ENCODE measurements at regions not wholly inside any gene's neighbourhood (a gene's known extent, or its start where the extent isn't known, plus 50 kb on each side); places are given as distances from the start of the nearest gene placed in this dataset.

DNA sequence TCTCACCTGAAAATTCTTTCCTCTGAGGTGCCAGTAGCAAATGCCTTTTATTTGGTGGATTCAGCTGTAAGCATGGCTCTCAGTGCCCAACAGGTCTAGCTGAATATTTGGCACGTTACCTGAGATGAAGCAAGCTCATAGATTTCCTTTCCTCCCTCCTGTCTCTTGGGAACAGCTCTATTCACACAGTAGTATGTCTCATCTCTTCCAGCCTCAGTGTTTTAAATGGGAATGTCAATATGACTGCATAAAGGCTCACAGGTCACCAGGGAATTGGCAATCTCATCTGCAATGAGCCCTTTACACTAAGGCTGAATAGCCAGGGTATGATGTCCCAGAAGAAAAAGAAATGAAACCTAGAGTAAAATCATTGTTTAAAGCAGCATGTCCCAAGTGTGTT is 733.5 kb downstream of the NTRK3 start:
- 46 to 65% (median 48%) methylated on average over 1 of the region's 1 CpG for WGBS, 3 donors
- Histone ChIP-seq H3K27ac (ENCODE audit: low read depth in 1 of 3, low read length in 2 of 3) (no peak overlapping the region), H3K9me3 (ENCODE audit: control insufficient read depth in 2 of 2, insufficient read depth in 1 of 2, low read depth in 1 of 2, low read length in 1 of 2) (peaks cover 0 to 4% of the 10 kb centered on the region in 2 donors), H3K27me3 (ENCODE audit: control insufficient read depth in 3 of 3, insufficient read depth in 3 of 3, low read length in 3 of 3) (no peaks in the 10 kb centered on the region), H3K36me3 (ENCODE audit: control insufficient read depth in 3 of 3, insufficient read depth in 2 of 3, low read depth in 1 of 3, low read length in 3 of 3) (no peaks in the 10 kb centered on the region), H3K4me1 (ENCODE audit: control insufficient read depth in 3 of 3, insufficient read depth in 2 of 3, low read depth in 1 of 3, low read length in 2 of 3) (no peaks in the 10 kb centered on the region), H3K4me3 (ENCODE audit: low read depth in 1 of 3, low read length in 3 of 3) (no peak overlapping the region)
- FAIRE-seq (no peak), DNase-seq (no peak)

DNA sequence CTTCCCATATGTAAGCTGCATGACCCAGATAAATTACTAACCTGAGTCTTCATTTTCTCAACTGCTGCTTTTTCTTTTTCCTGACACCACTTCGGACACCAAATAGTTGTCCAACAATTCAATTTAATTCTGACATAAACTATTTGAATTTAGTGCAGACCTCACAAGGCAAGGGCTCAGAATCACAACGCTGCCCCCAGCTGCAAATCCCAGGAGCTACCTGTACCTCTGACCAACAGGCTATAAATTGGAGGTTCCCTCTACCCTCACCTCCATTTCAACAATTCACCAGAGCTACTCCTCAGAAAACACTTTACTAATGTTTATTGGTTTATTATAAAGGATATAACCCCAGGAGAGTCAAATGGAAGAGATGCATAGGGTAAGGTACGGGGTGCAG is 737.6 kb downstream of the NTRK3 start:
- Histone ChIP-seq H3K36me3 (ENCODE audit: control insufficient read depth in 3 of 3, insufficient read depth in 2 of 3, low read depth in 1 of 3, low read length in 3 of 3) (no peaks in the 10 kb centered on the region), H3K4me3 (ENCODE audit: low read depth in 1 of 3, low read length in 3 of 3) (no peak overlapping the region), H3K27ac (ENCODE audit: low read depth in 1 of 3, low read length in 2 of 3) (no peak overlapping the region), H3K9me3 (ENCODE audit: control insufficient read depth in 2 of 2, insufficient read depth in 1 of 2, low read depth in 1 of 2, low read length in 1 of 2) (peaks cover 0 to 4% of the 10 kb centered on the region in 2 donors), H3K4me1 (ENCODE audit: control insufficient read depth in 3 of 3, insufficient read depth in 2 of 3, low read depth in 1 of 3, low read length in 2 of 3) (no peaks in the 10 kb centered on the region), H3K27me3 (ENCODE audit: control insufficient read depth in 3 of 3, insufficient read depth in 3 of 3, low read length in 3 of 3) (no peaks in the 10 kb centered on the region)
- no peak for DNase-seq
- WGBS, 3 donors, result 63 to 79% (median 67%) methylated on average over 3 of the region's 3 CpGs
- no peak for FAIRE-seq

DNA sequence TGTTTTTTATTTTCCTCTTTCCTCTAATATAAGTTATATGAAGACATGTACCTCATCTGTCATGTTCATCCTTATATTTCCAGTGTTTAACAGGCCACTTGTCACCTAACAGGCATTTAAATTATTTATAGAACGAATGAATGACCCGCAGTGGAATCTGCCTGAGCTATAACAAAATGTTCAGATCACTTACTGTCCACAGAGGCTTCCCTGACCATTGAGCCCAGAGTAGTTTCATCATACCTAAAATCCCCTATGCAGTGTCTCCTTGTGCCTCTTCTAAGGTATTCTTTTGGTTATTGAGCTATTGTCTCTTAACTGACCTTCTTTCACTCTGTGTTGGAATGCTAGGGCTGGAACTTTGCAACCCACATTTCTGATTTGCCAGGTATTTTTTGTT is 748.5 kb downstream of the NTRK3 start:
- FAIRE-seq, result no peak
- Histone ChIP-seq H3K27ac (ENCODE audit: low read depth in 1 of 3, low read length in 2 of 3) (no peak overlapping the region), H3K9me3 (ENCODE audit: control insufficient read depth in 2 of 2, insufficient read depth in 1 of 2, low read depth in 1 of 2, low read length in 1 of 2) (peaks cover 0 to 2% of the 10 kb centered on the region in 2 donors), H3K4me3 (ENCODE audit: low read depth in 1 of 3, low read length in 3 of 3) (no peak overlapping the region), H3K4me1 (ENCODE audit: control insufficient read depth in 3 of 3, insufficient read depth in 2 of 3, low read depth in 1 of 3, low read length in 2 of 3) (no peaks in the 10 kb centered on the region), H3K27me3 (ENCODE audit: control insufficient read depth in 3 of 3, insufficient read depth in 3 of 3, low read length in 3 of 3) (no peaks in the 10 kb centered on the region), H3K36me3 (ENCODE audit: control insufficient read depth in 3 of 3, insufficient read depth in 2 of 3, low read depth in 1 of 3, low read length in 3 of 3) (no peaks in the 10 kb centered on the region)
- DNase-seq, result no peak
- WGBS, 3 donors, result 87 to 95% (median 95%) methylated on average over 2 of the region's 2 CpGs

DNA sequence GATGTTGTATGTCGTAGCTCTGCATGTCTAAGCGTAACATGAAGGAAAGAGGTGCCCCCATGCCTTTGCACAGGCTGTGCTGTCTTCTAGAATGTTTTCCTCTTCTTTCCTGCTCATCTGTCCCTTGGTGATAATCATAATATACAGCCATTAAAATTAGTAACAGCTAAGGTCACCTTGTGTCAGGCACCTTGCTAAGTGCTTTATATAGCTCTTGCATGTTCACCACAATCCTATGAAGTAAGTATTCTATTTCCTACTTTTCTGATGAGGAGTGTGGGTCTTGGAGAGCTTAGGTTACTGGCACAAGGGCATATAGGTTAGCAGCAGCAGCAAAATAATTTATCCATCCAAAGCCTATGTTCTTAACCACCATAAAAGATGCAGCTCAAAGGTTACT is 754.4 kb downstream of the NTRK3 start:
- WGBS, 3 donors, result 86 to 91% (median 88%) methylated on average over 2 of the region's 2 CpGs
- no peak overlapping the region for H3K4me3 ChIP-seq (ENCODE audit: low read depth in 1 of 3, low read length in 3 of 3)
- H3K27ac ChIP-seq (ENCODE audit: low read depth in 1 of 3, low read length in 2 of 3), result no peak overlapping the region
- H3K9me3 ChIP-seq (ENCODE audit: control insufficient read depth in 2 of 2, insufficient read depth in 1 of 2, low read depth in 1 of 2, low read length in 1 of 2), result no peaks in the 10 kb centered on the region
- no peaks in the 10 kb centered on the region for H3K4me1 ChIP-seq (ENCODE audit: control insufficient read depth in 3 of 3, insufficient read depth in 2 of 3, low read depth in 1 of 3, low read length in 2 of 3)
- FAIRE-seq (no peak), DNase-seq (no peak)
- no peaks in the 10 kb centered on the region for H3K27me3 ChIP-seq (ENCODE audit: control insufficient read depth in 3 of 3, insufficient read depth in 3 of 3, low read length in 3 of 3)
- H3K36me3 ChIP-seq (ENCODE audit: control insufficient read depth in 3 of 3, insufficient read depth in 2 of 3, low read depth in 1 of 3, low read length in 3 of 3), result no peaks in the 10 kb centered on the region

DNA sequence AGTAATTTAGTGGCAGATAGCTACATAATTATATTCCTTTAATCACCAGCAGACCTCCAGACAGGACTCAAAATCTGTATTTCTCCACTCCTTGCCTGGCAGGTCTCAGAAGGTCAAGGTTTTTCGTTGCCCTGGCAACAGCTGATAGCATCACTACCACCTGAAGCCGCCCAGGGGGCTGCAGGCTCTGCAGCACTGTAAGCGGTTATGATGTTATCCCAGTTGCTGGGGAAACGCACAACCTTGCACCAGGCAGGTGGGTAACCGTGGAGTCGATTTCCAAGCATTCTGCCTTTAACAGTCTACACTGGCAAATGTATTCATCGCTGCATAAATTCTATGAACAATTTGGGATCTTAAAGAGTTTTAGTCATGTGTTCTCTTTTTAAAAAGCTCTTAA is 756.3 kb downstream of the NTRK3 start:
- WGBS, 3 donors, result 45 to 64% (median 52%) methylated on average over 7 of the region's 7 CpGs
- H3K9me3 ChIP-seq (ENCODE audit: control insufficient read depth in 2 of 2, insufficient read depth in 1 of 2, low read depth in 1 of 2, low read length in 1 of 2), result no peaks in the 10 kb centered on the region
- H3K36me3 ChIP-seq (ENCODE audit: control insufficient read depth in 3 of 3, insufficient read depth in 2 of 3, low read depth in 1 of 3, low read length in 3 of 3), result no peaks in the 10 kb centered on the region
- no peaks in the 10 kb centered on the region for H3K4me1 ChIP-seq (ENCODE audit: control insufficient read depth in 3 of 3, insufficient read depth in 2 of 3, low read depth in 1 of 3, low read length in 2 of 3)
- FAIRE-seq (no peak), DNase-seq (no peak)
- H3K27me3 ChIP-seq (ENCODE audit: control insufficient read depth in 3 of 3, insufficient read depth in 3 of 3, low read length in 3 of 3), result no peaks in the 10 kb centered on the region
- no peak overlapping the region for H3K4me3 ChIP-seq (ENCODE audit: low read depth in 1 of 3, low read length in 3 of 3)
- no peak overlapping the region for H3K27ac ChIP-seq (ENCODE audit: low read depth in 1 of 3, low read length in 2 of 3)

DNA sequence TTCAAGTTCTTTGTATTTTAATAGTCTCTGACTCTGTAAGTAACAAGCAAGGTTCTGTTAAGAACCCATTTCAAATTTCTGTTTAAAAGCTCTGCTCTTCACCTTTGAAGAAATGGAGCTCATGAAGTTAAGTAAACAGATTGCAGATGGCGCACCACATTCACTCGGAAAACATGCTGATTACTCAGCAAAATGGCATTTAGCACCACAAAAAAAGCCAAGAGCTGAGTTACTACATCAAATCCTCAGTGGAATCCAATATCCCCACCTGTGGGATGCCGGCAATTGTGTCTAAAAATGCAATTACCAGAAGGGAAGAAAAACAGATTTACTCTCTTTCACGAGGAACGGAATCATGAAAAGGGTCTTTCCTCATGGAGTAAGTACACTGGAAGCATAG is 758.0 kb downstream of the NTRK3 start:
- WGBS, 3 donors, result 82 to 84% (median 82%) methylated on average over 5 of the region's 5 CpGs
- FAIRE-seq (no peak), DNase-seq (no peak)
- Histone ChIP-seq H3K9me3 (ENCODE audit: control insufficient read depth in 2 of 2, insufficient read depth in 1 of 2, low read depth in 1 of 2, low read length in 1 of 2) (no peaks in the 10 kb centered on the region), H3K4me1 (ENCODE audit: control insufficient read depth in 3 of 3, insufficient read depth in 2 of 3, low read depth in 1 of 3, low read length in 2 of 3) (no peaks in the 10 kb centered on the region), H3K36me3 (ENCODE audit: control insufficient read depth in 3 of 3, insufficient read depth in 2 of 3, low read depth in 1 of 3, low read length in 3 of 3) (no peaks in the 10 kb centered on the region), H3K27me3 (ENCODE audit: control insufficient read depth in 3 of 3, insufficient read depth in 3 of 3, low read length in 3 of 3) (no peaks in the 10 kb centered on the region), H3K4me3 (ENCODE audit: low read depth in 1 of 3, low read length in 3 of 3) (no peak overlapping the region), H3K27ac (ENCODE audit: low read depth in 1 of 3, low read length in 2 of 3) (no peak overlapping the region)

DNA sequence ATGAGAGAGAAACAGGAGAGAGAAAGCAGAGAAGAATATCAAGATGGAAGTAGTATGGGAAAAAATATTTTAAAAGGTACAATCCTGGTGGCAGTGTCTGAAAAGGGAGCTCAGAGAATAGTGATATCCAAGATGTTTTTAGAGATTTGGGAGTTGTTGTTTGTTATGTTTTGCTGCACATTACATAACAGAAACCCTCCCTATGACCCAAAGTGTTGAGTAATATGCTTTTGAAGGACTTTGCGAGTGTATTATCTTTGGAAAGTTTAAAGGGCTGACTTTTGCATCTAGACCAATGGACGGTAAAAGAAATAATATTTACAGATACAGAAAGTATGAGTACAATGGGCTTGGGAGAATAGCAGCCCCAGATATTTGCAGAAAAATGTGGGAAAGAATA is 759.7 kb downstream of the NTRK3 start:
- FAIRE-seq, result no peak
- DNase-seq, result no peak
- WGBS, 3 donors, result 40 to 47% (median 41%) methylated on average over 2 of the region's 2 CpGs
- H3K27ac ChIP-seq (ENCODE audit: low read depth in 1 of 3, low read length in 2 of 3), result no peak overlapping the region
- no peak overlapping the region for H3K4me3 ChIP-seq (ENCODE audit: low read depth in 1 of 3, low read length in 3 of 3)
- no peaks in the 10 kb centered on the region for H3K36me3 ChIP-seq (ENCODE audit: control insufficient read depth in 3 of 3, insufficient read depth in 2 of 3, low read depth in 1 of 3, low read length in 3 of 3)
- H3K9me3 ChIP-seq (ENCODE audit: control insufficient read depth in 2 of 2, insufficient read depth in 1 of 2, low read depth in 1 of 2, low read length in 1 of 2), result no peaks in the 10 kb centered on the region
- no peaks in the 10 kb centered on the region for H3K27me3 ChIP-seq (ENCODE audit: control insufficient read depth in 3 of 3, insufficient read depth in 3 of 3, low read length in 3 of 3)
- H3K4me1 ChIP-seq (ENCODE audit: control insufficient read depth in 3 of 3, insufficient read depth in 2 of 3, low read depth in 1 of 3, low read length in 2 of 3), result no peaks in the 10 kb centered on the region

DNA sequence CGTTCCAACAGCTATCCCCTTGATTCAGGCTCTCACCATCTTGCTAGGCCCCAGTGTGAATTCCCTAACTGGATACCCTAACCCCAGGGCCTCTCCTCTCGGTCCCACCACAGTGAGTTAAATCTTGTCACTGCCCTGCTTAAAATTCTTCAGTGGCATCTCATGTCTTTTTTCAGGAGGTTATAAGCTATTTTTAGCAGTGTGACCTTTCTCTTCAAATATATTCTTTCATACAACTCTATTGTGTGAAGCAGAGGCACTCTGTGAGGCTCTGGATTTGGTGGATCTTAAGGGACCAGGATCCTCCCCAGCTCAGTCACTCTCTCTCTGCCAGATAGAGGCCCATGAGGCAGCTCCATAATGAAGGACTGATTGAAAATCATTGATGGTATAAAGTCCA is 760.4 kb downstream of the NTRK3 start:
- FAIRE-seq, result no peak
- WGBS, 3 donors, result 69 to 84% (median 81%) methylated on average over 2 of the region's 2 CpGs
- no peaks in the 10 kb centered on the region for H3K9me3 ChIP-seq (ENCODE audit: control insufficient read depth in 2 of 2, insufficient read depth in 1 of 2, low read depth in 1 of 2, low read length in 1 of 2)

DNA sequence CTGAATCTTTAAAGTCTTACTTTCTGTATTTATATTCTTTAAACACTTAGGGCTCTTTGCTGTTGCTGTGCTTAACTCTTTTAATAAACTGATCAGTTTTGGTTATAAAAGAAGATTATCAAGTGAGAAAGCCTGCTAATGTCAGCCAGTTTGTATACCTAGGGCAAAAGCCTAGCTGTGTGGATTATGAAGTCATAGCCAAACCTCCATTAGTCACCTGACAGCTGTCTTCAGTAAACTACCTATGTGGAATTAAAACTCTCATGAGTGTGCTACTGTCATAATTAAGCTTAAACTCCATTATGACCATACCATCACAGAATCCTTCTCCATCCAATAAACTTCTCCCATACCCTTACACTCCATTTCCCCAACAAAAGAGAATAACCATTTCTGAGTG is 762.7 kb downstream of the NTRK3 start:
- Histone ChIP-seq H3K36me3 (ENCODE audit: control insufficient read depth in 3 of 3, insufficient read depth in 2 of 3, low read depth in 1 of 3, low read length in 3 of 3) (no peaks in the 10 kb centered on the region), H3K27me3 (ENCODE audit: control insufficient read depth in 3 of 3, insufficient read depth in 3 of 3, low read length in 3 of 3) (no peaks in the 10 kb centered on the region), H3K9me3 (ENCODE audit: control insufficient read depth in 2 of 2, insufficient read depth in 1 of 2, low read depth in 1 of 2, low read length in 1 of 2) (no peaks in the 10 kb centered on the region), H3K4me3 (ENCODE audit: low read depth in 1 of 3, low read length in 3 of 3) (no peak overlapping the region), H3K27ac (ENCODE audit: low read depth in 1 of 3, low read length in 2 of 3) (no peak overlapping the region), H3K4me1 (ENCODE audit: control insufficient read depth in 3 of 3, insufficient read depth in 2 of 3, low read depth in 1 of 3, low read length in 2 of 3) (no peaks in the 10 kb centered on the region)
- DNase-seq (no peak), FAIRE-seq (no peak)

More for the DNA sequence above, 760.4 kb downstream of the NTRK3 start:
- no peaks in the 10 kb centered on the region for H3K27me3 ChIP-seq (ENCODE audit: control insufficient read depth in 3 of 3, insufficient read depth in 3 of 3, low read length in 3 of 3)
- no peaks in the 10 kb centered on the region for H3K36me3 ChIP-seq (ENCODE audit: control insufficient read depth in 3 of 3, insufficient read depth in 2 of 3, low read depth in 1 of 3, low read length in 3 of 3)
- no peak overlapping the region for H3K27ac ChIP-seq (ENCODE audit: low read depth in 1 of 3, low read length in 2 of 3)
- H3K4me3 ChIP-seq (ENCODE audit: low read depth in 1 of 3, low read length in 3 of 3), result no peak overlapping the region
- no peaks in the 10 kb centered on the region for H3K4me1 ChIP-seq (ENCODE audit: control insufficient read depth in 3 of 3, insufficient read depth in 2 of 3, low read depth in 1 of 3, low read length in 2 of 3)
- no peak for DNase-seq
